HT1080 (cell line): ENCODE measurements at regions not wholly inside any gene's neighbourhood (a gene's known extent, or its start where the extent isn't known, plus 50 kb on each side); places are given as distances from the start of the nearest gene placed in this dataset.

Experiments
- DNase-seq: peaks from one replicate; pipeline ENCODE4 v3.0.0-alpha.2; 2015; ENCODE audit warnings: low read depth

GRCh38 chr6:14690120-14691056 lies 555.5 kb upstream of the JARID2 start:
- no peak for DNase-seq

GRCh38 chr6:14692208-14692607 lies 553.7 kb upstream of the JARID2 start:
- DNase-seq, result no peak

- DNase-seq, result no peak
Observed at GRCh38 chr6:14693301-14694192, 552.3 kb upstream of the JARID2 start.

GRCh38 chr6:14694308-14694707 lies 551.6 kb upstream of the JARID2 start:
- no peak for DNase-seq

GRCh38 chr6:14695579-14695978 lies 550.3 kb upstream of the JARID2 start:
- no peak for DNase-seq

GRCh38 chr6:14696367-14696766 lies 549.5 kb upstream of the JARID2 start:
- no peak for DNase-seq

- no peak for DNase-seq
Observed at GRCh38 chr6:14697427-14697826, 548.4 kb upstream of the JARID2 start.

- no peak for DNase-seq
Observed at GRCh38 chr6:14699803-14700601, 545.9 kb upstream of the JARID2 start.

GRCh38 chr6:14701946-14702345 lies 543.9 kb upstream of the JARID2 start:
- DNase-seq, result no peak

GRCh38 chr6:14702678-14703077 lies 543.2 kb upstream of the JARID2 start:
- no peak for DNase-seq

- DNase-seq, result no peak
Observed at GRCh38 chr6:14703586-14703985, 542.3 kb upstream of the JARID2 start.

GRCh38 chr6:14704383-14705271 lies 541.2 kb upstream of the JARID2 start:
- no peak for DNase-seq

- no peak for DNase-seq
Observed at GRCh38 chr6:14705841-14706377, 540.0 kb upstream of the JARID2 start.

GRCh38 chr6:14706378-14706929 lies 539.4 kb upstream of the JARID2 start:
- peak; percentile 99 for DNase-seq

- DNase-seq, result no peak
Observed at GRCh38 chr6:14707276-14707675, 538.6 kb upstream of the JARID2 start.

- no peak for DNase-seq
Observed at GRCh38 chr6:14707971-14708465, 537.9 kb upstream of the JARID2 start.

GRCh38 chr6:14709066-14709670 lies 536.7 kb upstream of the JARID2 start:
- no peak for DNase-seq

GRCh38 chr6:14709900-14710299 lies 536.0 kb upstream of the JARID2 start:
- DNase-seq, result no peak

- no peak for DNase-seq
Observed at GRCh38 chr6:14710421-14710820, 535.4 kb upstream of the JARID2 start.
